ENCODE measurements at regions not wholly inside any gene's neighbourhood (a gene's known extent, or its start where the extent isn't known, plus 50 kb on each side); places are given as distances from the start of the nearest gene placed in this dataset.

DNA sequence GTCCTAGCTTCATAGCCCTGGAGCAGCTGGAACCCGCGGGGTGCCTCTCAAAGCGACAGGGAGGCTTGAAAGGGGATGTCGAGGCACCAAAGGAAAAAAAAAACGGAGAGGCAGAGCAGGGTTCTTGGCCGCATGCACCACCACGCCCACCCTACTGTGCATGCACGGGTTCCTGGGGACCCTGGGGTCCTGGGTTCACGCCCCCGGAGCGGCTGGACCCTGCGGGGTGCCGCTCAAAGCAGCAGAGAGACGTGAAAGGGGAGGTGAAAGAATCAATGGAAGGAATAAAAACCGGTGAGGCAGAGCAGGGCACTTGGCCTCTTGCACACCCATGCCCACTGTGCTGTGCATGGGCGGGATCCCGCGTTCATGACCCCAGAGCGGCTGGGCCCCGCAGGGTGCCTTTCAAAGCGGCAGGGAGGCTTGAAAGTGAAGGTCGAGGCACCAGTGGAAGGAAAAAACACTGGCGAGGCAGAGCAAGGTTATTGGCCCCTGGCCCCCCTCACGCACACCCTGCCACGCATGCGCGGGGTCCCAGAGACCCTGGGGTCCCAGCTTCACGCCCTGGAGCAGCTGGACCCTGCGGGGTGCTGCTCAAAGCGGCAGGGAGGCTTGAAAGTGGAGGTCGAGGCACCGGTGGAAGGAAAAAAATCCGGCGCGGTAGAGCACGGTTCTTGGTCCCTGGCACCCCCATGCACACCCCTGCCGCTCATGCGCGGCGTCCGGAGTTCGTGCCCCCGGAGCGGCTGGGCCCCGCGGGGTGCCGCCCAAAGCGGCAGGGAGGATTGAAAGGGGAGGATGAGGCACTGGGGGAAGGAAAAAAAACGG, 318.5 kb downstream of the ALG10 start:
- no peak for DNase-seq (ENCODE audit: low read depth in 2 of 3, low spot score in 2 of 3)

DNA sequence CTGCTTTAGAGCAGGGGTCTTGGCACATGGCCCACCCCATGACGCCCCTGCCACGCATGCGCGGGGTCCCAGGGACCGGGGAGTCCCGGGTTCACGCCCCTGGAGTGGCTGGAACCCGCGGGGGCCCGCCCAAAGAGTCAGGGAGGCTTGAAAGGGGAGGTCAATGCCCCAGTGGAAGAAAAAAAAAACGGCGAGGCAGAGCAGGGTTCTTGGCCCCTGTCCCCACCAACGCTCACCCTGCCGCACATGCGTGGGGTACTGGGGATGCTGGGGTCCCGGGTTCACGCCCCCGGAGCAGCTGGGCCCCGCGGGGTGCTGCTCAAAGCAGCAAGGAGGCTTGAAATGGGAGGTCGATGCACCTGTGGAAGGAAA, 319.1 kb downstream of the ALG10 start:
- DNase-seq (ENCODE audit: low read depth in 2 of 3, low spot score in 2 of 3) = no peak

DNA sequence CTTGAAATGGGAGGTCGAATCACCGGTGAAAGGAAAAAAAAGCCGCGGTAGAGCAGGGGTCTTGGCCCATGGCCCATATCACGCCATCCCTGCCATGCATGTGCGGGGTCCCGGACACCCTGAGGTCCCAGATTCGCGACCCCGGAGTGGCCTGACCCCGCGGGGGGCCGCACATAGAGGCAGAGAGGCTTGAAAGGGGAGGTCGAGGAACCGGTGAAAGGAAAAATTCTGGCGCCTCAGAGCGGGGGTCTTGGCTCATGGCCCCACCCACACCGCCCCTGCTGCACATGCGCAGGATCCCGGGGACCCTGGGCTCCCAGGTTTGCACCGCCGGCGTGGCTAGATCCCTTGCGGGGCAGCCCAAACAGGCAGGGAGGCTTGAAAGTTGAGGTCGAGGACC, 319.8 kb downstream of the ALG10 start:
- DNase-seq (ENCODE audit: low read depth in 2 of 3, low spot score in 2 of 3) = no peak

DNA sequence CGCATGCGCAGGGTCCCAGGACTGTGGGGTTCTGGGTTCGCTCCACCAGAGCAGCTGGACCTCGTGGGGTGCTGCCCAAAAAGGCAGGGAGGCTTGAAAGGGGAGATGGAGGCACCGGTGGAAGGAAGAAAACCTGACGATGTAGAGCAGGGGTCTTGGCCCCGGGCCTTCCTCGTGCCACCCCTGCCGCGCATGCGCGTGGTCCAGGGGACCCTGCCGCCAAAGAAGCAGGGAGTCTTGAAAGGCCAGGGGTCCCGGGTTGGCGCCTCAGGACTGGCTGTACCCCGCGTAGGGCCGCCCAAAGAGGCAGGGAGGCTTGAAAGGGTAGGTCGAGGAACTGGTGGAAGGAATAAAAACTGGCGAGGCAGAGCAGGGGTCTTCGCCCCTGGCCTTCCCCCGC, 321.0 kb downstream of the ALG10 start:
- DNase-seq (ENCODE audit: low read depth in 2 of 3, low spot score in 2 of 3) = no peak

DNA sequence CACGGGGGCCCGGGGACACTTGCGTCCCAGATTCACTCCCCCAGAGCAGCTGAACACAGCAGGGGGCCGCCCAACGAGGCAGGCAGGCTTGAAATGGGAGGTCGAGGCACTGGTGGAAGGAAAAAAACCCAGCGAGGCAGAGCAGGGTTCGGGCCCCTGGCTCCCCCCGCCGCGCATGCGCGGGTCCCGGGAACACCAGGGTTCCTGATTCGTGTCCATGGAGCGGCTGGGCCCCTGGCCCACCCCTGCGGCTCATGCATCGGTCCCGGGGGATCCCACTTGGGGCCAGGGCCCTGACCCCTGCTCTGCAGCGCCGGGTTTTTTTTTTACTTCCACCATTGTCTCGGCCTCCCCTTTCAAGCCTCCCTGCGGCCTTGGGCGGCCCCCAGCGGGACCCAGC, 321.5 kb downstream of the ALG10 start:
- no peak for DNase-seq (ENCODE audit: low read depth in 2 of 3, low spot score in 2 of 3)

DNA sequence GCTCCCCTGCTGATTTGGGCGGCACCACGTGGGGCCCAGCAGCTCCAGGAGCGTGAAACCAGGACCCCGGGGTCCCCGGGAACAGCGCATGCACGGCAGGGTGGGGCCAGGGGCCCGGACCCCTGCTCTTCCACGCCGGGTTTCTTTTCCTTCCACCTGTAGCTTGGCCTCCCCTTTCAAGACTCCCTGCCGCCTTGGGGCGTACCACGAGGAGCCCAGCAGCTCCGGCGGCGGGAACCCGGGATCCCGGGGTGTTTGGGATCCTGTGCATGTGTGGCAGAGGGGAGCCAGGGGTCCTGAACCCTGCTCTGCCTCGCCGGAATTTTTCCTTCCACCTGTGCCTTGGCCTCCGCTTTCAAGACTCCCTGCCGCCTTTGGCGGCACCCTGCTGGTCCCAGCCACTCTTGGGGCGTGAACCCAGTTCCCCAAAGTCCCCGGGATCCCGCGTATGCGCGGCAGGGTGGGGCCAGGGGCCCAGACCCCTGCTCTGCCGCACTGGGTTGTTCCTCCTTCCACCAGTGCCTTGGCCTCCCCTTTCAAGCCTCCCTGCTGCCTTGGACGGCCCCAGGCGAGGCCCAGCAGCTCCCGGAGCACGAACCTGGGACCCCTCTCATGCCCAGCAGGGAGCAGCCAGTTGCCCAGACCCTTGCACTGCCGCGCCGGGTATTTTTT, 322.7 kb downstream of the ALG10 start:
- no peak for DNase-seq (ENCODE audit: low read depth in 2 of 3, low spot score in 2 of 3)

DNA sequence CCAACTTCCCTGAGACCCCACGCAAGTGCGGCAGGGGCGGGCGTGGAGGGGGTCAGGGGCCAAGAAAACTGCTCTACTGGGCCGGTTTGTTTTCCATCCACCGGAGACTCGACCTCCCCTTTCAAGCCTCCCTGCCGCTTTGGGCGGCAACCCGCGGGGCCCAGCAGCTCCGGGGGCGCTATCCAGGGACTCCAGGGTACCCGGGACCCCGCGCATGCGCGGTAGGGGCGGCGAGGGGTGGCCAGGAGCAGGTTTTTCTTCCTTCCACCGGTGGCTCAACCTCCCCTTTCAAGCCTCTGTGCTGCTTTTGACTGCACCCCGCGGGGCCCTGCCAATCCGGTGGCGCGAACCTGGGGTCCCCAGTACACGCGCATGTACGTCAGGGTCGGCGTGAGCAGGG, 323.5 kb downstream of the ALG10 start:
- DNase-seq (ENCODE audit: low read depth in 2 of 3, low spot score in 2 of 3) = no peak

DNA sequence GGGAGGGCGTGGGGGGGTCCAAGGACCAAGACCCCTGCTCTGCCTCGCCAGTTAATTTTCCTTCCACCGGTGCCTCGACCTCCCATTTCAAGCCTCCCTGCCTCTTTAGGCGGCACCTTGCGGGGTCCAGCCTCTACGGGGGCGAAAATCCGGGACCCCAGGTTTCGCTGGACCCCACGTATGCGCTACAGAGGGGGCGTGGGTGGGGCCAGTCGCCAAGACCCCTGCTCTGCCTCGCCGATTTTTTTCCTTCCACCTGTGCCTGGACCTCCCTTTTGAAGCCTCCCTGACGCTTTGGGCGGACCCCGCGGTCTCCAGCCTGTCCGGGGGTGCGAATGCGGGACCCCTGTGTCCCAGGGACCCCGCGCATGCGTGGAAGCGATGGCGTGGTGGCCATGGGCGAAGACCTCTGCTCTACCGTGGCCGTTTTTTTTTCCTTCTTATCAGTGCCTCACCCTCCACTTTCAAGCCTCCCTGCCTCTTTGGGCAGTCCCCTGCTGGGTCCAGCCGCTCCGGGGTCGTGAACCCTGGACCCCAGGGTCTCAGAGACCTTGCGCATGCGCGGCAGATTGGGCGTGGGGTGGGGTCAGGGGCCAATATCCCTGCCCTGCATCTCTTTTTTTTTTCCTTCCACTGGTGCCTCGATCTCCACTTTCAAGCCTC, 324.2 kb downstream of the ALG10 start:
- DNase-seq (ENCODE audit: low read depth in 2 of 3, low spot score in 2 of 3) = no peak

DNA sequence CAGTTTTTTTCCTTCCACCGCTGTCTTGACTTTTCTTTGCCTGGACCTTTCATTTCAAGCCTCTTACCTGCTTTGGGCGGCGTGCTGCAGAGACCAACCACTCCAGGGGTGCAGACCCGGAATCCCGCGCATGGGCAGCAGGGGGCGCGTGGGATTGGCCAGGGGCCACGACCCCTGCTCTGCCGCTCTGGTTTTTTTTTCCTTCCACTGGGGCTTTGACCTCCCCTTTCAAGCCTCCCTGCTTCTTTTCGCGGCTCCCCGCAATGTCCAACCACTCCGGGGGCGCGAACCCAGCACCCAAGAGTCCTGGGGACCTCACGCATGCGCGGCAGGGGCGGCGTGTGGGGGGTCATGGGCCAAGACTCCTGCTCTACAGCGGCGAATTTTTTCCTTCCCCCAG, 325.1 kb downstream of the ALG10 start:
- DNase-seq (ENCODE audit: low read depth in 2 of 3, low spot score in 2 of 3) = no peak

DNA sequence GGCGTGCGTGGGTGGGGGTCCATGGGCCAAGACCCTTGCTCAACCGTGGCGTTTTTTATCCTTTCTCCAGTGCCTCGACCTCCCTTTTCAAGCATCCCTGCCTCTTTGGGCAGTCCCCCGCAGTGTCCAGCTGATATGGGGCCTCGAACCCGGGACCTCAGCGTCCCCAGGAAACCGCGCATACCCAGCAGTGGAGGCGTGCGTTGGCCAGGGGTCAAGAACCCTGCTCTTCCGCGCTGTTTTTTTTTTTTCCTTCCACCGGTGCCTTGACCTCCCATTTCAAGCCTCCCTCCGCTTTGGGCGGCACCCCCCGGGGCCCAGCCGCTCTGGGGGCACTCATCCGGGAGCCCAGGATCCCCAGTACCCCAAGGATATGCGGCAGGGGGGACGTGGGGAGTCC, 325.8 kb downstream of the ALG10 start:
- no peak for DNase-seq (ENCODE audit: low read depth in 2 of 3, low spot score in 2 of 3)

DNA sequence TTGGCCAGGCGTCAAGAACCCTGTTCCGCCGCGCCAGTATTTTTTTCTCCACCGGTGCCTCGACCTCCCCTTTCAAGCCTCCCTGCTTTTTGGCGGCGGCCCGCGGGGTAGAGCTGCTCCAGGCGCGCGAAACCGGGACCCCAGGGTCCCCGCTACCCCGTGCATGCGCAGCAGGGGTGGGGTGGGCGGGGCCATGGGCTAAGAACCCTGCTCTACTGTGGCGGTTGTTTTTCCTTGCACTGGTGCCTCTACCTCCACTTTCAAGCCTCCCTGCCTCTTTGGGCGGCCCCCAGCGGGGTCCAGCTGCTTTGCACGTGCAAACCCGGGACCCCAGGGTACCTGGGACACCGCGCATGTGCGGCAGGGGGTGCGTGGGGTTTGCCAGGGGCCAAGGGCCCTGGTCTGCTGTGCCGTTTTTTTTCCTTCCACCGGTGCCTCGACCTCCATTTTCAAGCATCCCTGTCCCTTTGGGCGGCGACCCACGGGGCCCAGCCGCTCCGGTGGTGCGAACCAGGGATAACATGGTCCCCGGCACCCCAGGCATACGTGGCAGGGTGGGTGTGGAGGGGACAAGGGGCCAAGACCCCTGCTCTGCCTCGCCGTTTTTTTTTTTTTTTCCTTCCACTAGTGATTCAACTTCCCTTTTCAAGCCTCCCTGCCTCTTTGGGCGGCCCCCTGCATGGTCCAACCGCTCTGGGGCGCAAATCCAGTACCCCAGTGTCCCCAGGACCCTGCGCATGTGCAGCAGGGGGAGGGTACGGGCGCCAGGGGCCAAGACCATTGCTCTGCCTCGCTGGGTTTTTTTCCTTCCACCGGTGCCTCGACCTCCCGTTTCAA, 326.8 kb downstream of the ALG10 start:
- no peak for DNase-seq (ENCODE audit: low read depth in 2 of 3, low spot score in 2 of 3)

DNA sequence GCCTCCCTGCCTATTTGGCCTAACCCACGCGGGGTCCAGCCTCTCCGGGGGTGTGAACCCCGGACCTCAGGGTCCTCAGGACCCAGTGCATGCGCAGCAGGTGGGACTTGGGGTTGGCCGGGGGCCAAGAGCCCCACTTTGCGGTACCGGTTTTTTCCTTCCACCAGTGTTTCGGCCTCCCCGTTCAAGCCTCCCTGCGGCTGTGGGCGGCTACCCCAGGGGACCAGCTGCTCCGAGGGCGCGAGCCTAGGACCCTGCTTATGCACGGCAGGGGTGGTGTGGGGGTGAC, 327.3 kb downstream of the ALG10 start:
- no peak for DNase-seq (ENCODE audit: low read depth in 2 of 3, low spot score in 2 of 3)

DNA sequence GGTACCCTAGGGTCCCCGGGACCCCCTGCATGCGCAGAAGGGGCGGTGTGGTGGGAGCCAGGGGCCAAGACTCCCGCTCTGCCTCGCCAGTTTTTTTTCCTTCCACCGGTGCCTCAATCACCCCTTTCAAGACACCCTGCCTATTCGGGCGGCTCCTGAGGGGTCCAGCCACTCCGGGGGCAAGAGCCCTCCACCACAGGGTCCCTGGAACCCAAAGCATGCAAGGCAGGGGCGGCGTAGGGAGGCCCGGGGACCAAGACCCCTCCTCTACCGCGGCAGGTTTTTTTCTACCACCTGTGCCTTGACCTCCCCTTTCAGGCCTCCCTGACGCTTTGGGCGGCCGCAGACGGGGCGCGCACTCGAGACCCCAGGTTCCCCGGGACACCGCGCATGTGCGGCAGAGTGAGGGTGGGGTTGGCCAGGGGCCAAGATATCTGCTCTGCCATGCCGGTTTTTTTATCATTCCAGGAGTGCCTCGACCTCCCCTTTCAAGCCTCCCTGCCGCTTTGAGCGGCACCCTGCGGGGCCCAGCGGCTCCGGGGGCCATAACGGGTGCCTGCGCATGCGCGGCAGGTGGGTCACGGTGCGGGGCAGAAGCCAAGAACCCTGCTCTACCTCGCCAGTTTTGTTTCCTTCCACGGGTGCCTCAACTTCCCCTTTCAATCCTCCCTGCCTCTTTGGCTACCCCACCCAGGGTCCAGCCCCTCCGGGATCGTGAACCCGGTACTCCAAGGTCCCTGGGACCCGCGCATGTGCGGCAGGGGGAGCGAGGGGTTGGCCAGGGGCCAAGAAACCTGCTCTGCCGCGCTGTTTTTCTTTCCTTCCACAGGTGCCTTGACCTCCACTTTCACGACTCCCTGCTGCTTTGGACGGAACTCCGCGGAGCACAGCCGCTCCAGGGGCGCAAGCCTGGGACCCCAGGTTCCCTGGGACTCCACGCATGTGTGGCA, 328.1 kb downstream of the ALG10 start:
- DNase-seq (ENCODE audit: low read depth in 2 of 3, low spot score in 2 of 3) = no peak

DNA sequence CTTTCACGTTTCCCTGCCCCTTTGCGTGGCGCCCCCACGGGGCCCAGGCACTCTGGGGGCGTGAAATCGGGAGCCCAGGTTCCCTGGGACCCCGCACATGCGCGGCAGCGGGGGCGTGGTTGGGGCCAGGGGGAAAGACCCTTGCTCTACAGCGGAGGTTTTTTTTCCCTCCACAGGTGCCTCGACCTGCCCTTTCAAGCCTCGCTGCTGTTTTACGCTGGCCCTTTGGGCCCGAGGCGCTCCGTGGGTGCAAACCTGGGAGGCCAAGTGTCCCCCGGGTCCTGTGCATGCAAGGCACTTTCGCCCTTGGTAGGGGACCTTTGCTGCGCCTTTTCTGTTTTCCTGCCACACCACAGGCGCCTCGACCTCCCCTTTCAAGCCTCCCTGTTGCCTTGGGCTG, 329.8 kb downstream of the ALG10 start:
- no peak for DNase-seq (ENCODE audit: low read depth in 2 of 3, low spot score in 2 of 3)

DNA sequence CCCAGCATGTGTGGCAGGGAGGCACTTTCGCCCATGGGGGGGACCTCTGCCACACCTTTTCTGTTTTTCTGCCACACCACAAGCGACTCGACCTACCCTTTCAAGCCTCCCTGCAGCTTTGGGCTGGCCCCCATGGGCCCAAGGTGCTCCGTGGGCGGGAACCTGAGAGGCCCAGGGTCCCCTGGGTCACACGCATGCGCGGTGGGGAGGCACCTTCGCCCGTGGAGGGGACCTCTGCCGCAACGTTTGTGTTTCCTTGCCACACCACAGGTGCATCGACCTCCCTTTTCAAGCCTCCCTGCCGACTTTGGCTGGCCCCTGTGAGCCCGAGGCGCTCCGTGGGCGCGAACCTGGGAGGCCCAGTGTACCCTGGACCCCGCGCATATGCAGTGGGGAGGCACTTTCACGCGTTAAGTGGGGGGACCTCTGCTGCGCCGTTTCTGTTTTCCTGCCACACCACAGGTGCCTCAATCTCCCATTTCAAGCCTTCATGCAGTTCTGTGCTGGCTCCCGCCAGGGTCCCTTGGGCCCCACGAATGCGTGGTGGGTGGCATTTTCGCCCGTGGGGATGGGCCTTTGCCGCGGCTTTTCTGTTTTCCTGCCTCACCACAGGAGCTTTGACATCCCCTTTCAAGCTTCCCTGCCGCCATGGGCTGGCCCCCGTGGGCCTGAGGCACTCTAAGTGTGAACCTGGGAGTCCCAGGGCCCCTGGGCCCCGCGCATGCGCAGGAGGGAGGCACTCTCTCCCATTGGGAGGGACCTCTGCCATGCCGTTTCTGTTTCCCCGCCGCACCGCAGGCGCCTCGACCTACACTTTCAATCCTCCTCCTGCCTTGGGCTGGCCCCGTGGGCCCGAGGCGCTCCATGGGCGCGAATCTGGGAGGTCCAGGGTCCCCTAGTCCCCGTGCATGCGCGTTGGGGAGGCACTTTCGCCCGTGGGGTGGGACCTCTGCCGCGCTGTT, 332.2 kb downstream of the ALG10 start:
- DNase-seq (ENCODE audit: low read depth in 2 of 3, low spot score in 2 of 3) = no peak

DNA sequence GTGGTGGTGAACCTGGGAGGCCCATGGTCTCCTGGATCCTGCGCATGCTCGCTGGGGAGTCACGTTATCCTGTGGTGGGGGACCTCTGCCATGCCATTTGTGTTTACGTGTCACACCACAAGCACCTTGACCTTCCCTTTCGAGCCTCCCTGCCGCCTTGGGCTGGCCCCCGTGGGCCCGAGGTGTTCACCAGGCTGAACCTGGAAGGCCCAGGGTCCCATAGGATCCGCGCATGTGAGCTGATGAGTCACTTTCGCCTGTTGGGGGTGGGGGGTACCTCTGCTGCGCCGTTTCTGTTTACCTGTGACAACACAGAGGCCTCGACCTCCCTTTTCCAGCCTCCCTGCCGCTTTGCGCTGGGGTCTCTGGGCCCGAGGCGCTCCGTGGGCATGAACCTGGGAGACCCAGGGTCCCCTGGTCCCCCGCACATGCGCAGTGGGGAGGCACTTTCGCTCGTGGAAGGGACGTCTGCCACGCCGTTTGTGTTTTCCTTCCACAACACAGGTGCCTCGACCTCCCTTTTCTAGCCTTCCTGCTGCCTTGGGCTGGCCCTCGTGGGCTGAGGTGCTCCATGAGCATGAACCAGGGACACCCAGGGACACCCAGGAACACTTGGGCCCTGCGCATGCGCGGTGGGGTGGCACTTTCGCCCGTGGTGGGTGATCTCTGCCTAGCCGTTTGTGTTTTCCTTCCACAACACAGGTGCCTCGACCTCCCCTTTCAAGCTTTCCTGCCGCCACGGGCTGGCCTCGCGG, 334.1 kb downstream of the ALG10 start:
- DNase-seq (ENCODE audit: low read depth in 2 of 3, low spot score in 2 of 3) = no peak

DNA sequence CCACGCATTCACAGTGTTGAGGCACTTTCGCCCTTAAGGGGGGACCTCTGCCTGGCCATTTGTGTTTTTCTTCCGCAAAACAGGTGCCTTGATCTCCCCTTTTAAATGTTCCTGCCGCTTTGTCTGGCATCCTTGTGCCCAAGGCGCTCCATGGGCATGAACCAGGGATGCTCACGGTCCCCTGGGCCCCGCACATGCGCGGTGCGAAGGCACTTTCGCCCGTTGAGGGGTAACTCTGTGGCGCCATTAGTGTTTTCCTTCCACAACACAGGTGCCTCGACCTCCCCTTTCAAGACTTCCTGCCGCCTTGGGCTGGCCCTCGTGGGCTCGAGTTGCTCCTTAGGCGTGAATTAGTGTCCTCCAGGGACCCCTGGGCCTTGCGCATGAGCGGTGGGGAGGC, 335.5 kb downstream of the ALG10 start:
- DNase-seq (ENCODE audit: low read depth in 2 of 3, low spot score in 2 of 3) = no peak

DNA sequence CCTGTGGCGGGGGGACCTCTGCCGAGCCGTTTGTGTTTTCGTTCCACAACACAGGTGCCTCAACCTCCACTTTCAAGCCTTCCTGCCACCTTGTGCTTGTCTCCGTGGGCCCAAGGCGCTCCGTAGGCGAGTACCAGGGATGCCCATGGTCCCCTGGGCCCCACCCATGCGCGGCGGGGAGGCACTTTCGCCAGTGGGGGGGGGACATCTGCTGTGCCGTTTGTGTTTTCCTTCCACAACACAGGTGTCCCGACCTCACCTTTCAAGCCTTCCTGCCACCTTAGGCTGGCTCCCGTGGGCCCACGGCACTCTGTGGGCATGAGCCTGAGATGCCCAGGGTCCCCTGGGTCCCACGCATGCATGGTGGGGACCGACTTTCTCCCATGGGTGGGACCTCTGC, 335.9 kb downstream of the ALG10 start:
- DNase-seq (ENCODE audit: low read depth in 2 of 3, low spot score in 2 of 3) = no peak
